K562 (cell line): ENCODE measurements at regions not wholly inside any gene's neighbourhood (a gene's known extent, or its start where the extent isn't known, plus 50 kb on each side); places are given as distances from the start of the nearest gene placed in this dataset.

Experiments used
- ATAC-seq: fragments of 200-7000 bp; cut with Tn5 transposase; 3 replicates; pipeline ENCODE4 v1.9.1; 2020; ENCODE audit warnings: moderate library complexity
- BruUV-seq: library from RNA; stranded (reverse); fragments of 400-500 nt; replicated peaks from 2 replicates; lab custom pipeline; 2021; lab: Mats Ljungman, UMichigan
- CTCF ChIA-PET: fragments of 300-600 bp; formaldehyde crosslinking; extraction: SDS; loops from one replicate; lab custom pipeline; 2021; ENCODE audit warnings: low intra/inter-chr PET ratio; lab: Yijun Ruan, JAX
- POLR2A ChIA-PET: fragments of 300-600, 350-650 bp; sonication (Branson Sonifier 250); formaldehyde crosslinking; extraction: SDS; loops from one replicate; lab custom pipeline; 2021; ENCODE audit warnings: antibody characterized with exemption, inconsistent platforms; lab: Yijun Ruan, JAX
- DNase-seq, 4 experiments: peaks; one replicate each; pipeline versions ENCODE4 v3.0.0 to v3.0.0-alpha.2; 2011 to 2018; ENCODE audit warnings: low spot score in 3 of 4, mixed read lengths in 3 of 4; ENCODE audit errors: extremely low read depth in 1 of 4
- FAIRE-seq: peaks from 2 replicates; lab custom pipeline; 2011; peaks lifted over from hg19 to GRCh38; lab: Jason Lieb, UNC
- H2AFZ ChIP-seq: 2 replicates; pipeline ENCODE4 v1.6.0; 2011; ENCODE audit warnings: low read depth, low read length, control low read depth, inconsistent platforms
- H3K27ac ChIP-seq: fragments of 200-600 bp; 3 replicates; pipeline ENCODE4 v1.8.0; 2011; ENCODE audit warnings: low read depth, mild to moderate bottlenecking, control low read depth, inconsistent platforms, low read length, moderate library complexity, mixed read lengths; ENCODE audit errors: extremely low read depth
- H3K27me3 ChIP-seq, 2 experiments: fragments of 300-600 bp in 1 of 2; 2 replicates in 1 of 2; 3 replicates in 1 of 2; pipeline versions ENCODE4 v1.6.0 to v1.8.0; 2011; ENCODE audit warnings: inconsistent platforms in 2 of 2, low read length in 2 of 2, mild to moderate bottlenecking in 1 of 2, mixed read lengths in 1 of 2, moderate library complexity in 1 of 2; ENCODE audit not compliant: control insufficient read depth in 2 of 2, insufficient read depth in 2 of 2
- H3K36me3 ChIP-seq: fragments of 300-600 bp; 3 replicates; pipeline ENCODE4 v1.8.0; 2011; ENCODE audit warnings: mild to moderate bottlenecking, low read length, inconsistent platforms; ENCODE audit not compliant: control insufficient read depth, insufficient read depth
- H3K4me1 ChIP-seq, 2 experiments: fragments of 200-600 bp in 1 of 2; replicated peaks in 1 of 2; 2 replicates in 1 of 2; 3 replicates in 1 of 2; pipeline versions ENCODE4 v1.5.1 to v1.8.0; 2011; ENCODE audit warnings: inconsistent platforms in 2 of 2, low read length in 2 of 2, mild to moderate bottlenecking in 1 of 2, mixed read lengths in 1 of 2, moderate library complexity in 1 of 2; ENCODE audit not compliant: control insufficient read depth in 2 of 2, insufficient read depth in 2 of 2
- H3K4me2 ChIP-seq: 2 replicates; pipeline ENCODE4 v1.6.1; 2011; ENCODE audit warnings: low read length, control low read depth, inconsistent platforms, mixed read lengths; ENCODE audit not compliant: insufficient read depth
- H3K4me3 ChIP-seq: fragments of 200-600 bp; sonication (generic), shearing (Covaris generic); 2 replicates; pipeline ENCODE4 v1.5.1; 2016; ENCODE audit warnings: control low read depth, inconsistent platforms
- H3K79me2 ChIP-seq: fragments of 200-600 bp; 3 replicates; pipeline ENCODE4 v1.8.0; 2011; ENCODE audit warnings: low read length, inconsistent platforms; ENCODE audit not compliant: control insufficient read depth, insufficient read depth
- H3K9ac ChIP-seq, 2 experiments: 2 replicates each; pipeline versions ENCODE4 v1.6.0 to v1.6.1; 2011; ENCODE audit warnings: low read depth in 2 of 2, low read length in 2 of 2, control low read depth in 1 of 2, inconsistent platforms in 1 of 2, mild to moderate bottlenecking in 1 of 2, mixed read lengths in 1 of 2; ENCODE audit not compliant: insufficient read depth in 1 of 2
- H3K9me1 ChIP-seq: one replicate; pipeline ENCODE4 v1.6.0; 2011; ENCODE audit warnings: inconsistent platforms, mild to moderate bottlenecking, low read length, moderate library complexity; ENCODE audit not compliant: control insufficient read depth, insufficient read depth
- H3K9me3 ChIP-seq: replicated peaks from 2 replicates; pipeline ENCODE4 v1.5.1; 2011; ENCODE audit warnings: low read depth, low read length, inconsistent platforms; ENCODE audit not compliant: control insufficient read depth, insufficient read depth
- H4K20me1 ChIP-seq: replicated peaks from 2 replicates; pipeline ENCODE4 v1.6.1; 2011; ENCODE audit warnings: low read length, inconsistent platforms, mixed read lengths; ENCODE audit not compliant: control insufficient read depth, insufficient read depth
- ATF1 ChIP-seq, 2 experiments: fragments of 450-650 bp in 1 of 2; IDR thresholded peaks; 2 replicates each; pipeline ENCODE4 v1.6.1; 2016; ENCODE audit warnings: missing compliant biosample characterization in 1 of 2, missing genetic modification characterization in 1 of 2
- CEBPB ChIP-seq: fragments of 450-650 bp; IDR thresholded peaks from 2 replicates; pipeline ENCODE4 v1.6.1; 2016; ENCODE audit warnings: missing genetic modification characterization, missing compliant biosample characterization
- ESRRA ChIP-seq: fragments of 450-650 bp; IDR thresholded peaks from 2 replicates; pipeline ENCODE4 v1.6.1; 2014; ENCODE audit warnings: low read depth, mild to moderate bottlenecking, moderate library complexity, borderline replicate concordance
- FOXJ2 ChIP-seq: fragments of 200-800 bp; sonication (Bioruptor generic); IDR thresholded peaks from 2 replicates; pipeline ENCODE4 v1.6.1; 2016; ENCODE audit warnings: missing genetic modification characterization, missing compliant biosample characterization
- HMGN3 ChIP-seq: IDR thresholded peaks from 2 replicates; pipeline ENCODE4 v1.6.1; 2011; ENCODE audit warnings: borderline replicate concordance, low read depth, mild to moderate bottlenecking, mixed read lengths, low read length; ENCODE audit not compliant: insufficient read length; ENCODE audit errors: extremely low read depth
- KDM2B ChIP-seq: fragments of 250-450 bp; sonication (Bioruptor Pico); IDR thresholded peaks from 2 replicates; pipeline ENCODE4 v1.8.0; 2021; ENCODE audit warnings: mild to moderate bottlenecking, moderate library complexity
- MTA2 ChIP-seq: fragments of 450-650 bp; IDR thresholded peaks from 2 replicates; pipeline ENCODE4 v1.6.1; 2016; ENCODE audit warnings: low read depth
- PHF8 ChIP-seq: fragments of 200-600 bp; sonication (generic); IDR thresholded peaks from 2 replicates; pipeline ENCODE4 v1.6.1; 2012; ENCODE audit warnings: mixed run types, mild to moderate bottlenecking, inconsistent platforms, low read length, moderate library complexity, borderline replicate concordance
- SMARCC2 ChIP-seq: fragments of 450-650 bp; IDR thresholded peaks from 2 replicates; pipeline ENCODE4 v1.6.1; 2017; ENCODE audit warnings: antibody characterized with exemption, moderate library complexity, mild to moderate bottlenecking, low read depth
- ZNF165 ChIP-seq: fragments of 250-450 bp; sonication (Bioruptor Pico); IDR thresholded peaks from 2 replicates; pipeline ENCODE4 v1.4.0; 2020; ENCODE audit warnings: borderline replicate concordance
- ZNF507 ChIP-seq: conservative IDR thresholded peaks from 2 replicates; pipeline ENCODE4 v1.6.1; 2017; ENCODE audit warnings: missing genetic modification characterization, missing compliant biosample characterization
- WGBS: fragments of 100-300 bp; shearing (Covaris generic); methylation state at CpG from one replicate; pipeline ENCODE4 v1.1.6; 2016; ENCODE audit warnings: low coverage, mixed read lengths; ENCODE audit not compliant: insufficient coverage; ENCODE audit errors: missing lambda C conversion rate; 5-methylcytosine and 5-hydroxymethylcytosine counted together
- in situ Hi-C: fragments of 300-500 bp; cut with MboI; formaldehyde crosslinking; loops from 4 replicates; pipeline ENCODE4 v1.15.0; 2018; ENCODE audit warnings: inconsistent platforms, mixed read lengths
- intact Hi-C: fragments of 100-400 bp; cut with micrococcal nuclease; formaldehyde crosslinking; loops from 2 replicates; pipeline ENCODE4 v1.14.2; 2022
- TF ChIP-seq, protein P1 (sequence below), 2 experiments: fragments of 150-350 bp in 1 of 2; IDR thresholded peaks; 2 replicates each; pipeline ENCODE4 v1.6.1; 2012 to 2016; ENCODE audit warnings: low read depth in 2 of 2, low read length in 2 of 2, mild to moderate bottlenecking in 1 of 2, moderate library complexity in 1 of 2

DNA sequence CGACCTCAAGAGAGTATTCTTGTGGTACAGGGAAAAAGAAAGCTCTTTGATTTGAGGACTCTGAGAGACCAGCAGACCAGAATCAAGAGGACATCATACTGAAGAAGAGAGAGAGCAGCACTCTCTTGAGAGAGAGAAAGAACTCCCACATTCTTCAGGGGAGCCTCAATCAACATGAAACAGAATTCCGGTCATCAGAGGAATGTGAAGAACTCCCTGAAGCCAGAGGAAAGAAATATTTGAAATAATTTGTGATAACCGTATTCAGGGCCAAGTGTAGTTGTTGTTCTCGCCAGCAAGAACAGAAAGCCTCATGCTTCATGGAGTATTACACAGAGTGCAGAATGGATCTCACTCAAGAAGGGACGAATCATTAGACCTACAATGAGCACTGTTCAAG, 363.8 kb upstream of the TMEM132C start:
- 2% methylated on average over 5 of the region's 5 CpGs for WGBS
- Histone ChIP-seq H3K36me3 (no peaks in the 10 kb centered on the region), H3K4me3 (no peak overlapping the region), H3K9me1 (no peaks in the 10 kb centered on the region), H3K27me3 (no peaks in the 10 kb centered on the region), H3K79me2 (no peaks in the 10 kb centered on the region), H4K20me1 (no peaks in the 10 kb centered on the region), H3K9me3 (no peaks in the 10 kb centered on the region), H3K9ac (no peak overlapping the region), H2AFZ (no peak overlapping the region), H3K4me2 (no peak overlapping the region), H3K4me1 (no peaks in the 10 kb centered on the region), H3K27ac (no peak overlapping the region)
- FAIRE-seq (no peak), DNase-seq (no peak), ATAC-seq (no peak)
- in situ Hi-C loops (no loop called here), intact Hi-C loops (no loop called here)
- CTCF ChIA-PET: no interaction called here
- BruUV-seq: no TSS peak
- no peak for TF ChIP-seq HMGN3
- TF ChIP-seq ZNF165: no peak
- TF ChIP-seq MTA2: no peak
- TF ChIP-seq CEBPB: no peak
- no peak for TF ChIP-seq SMARCC2
- no peak for TF ChIP-seq FOXJ2 (tag)
- no peak for TF ChIP-seq ESRRA
- TF ChIP-seq, all 486 proteins: peak for 0
- POLR2A ChIA-PET: no interaction called here

DNA sequence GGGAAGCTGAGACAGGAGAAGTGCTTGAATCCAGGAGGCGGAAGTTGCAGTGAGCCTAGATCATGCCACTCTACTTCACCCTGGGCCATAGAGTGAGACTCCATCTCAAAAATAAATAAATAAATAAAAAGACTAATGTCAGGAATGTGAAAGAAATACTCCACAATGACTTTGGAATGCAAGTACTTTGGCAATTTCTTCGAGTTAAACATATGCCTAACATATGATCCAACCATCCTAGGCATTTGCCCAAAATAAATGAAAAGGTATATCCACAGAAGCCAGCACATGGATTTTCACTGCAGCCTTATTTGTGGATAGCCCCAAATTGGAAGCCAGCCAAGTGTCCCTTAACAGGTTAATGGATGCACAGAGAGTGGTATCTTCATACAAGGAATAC, 357.9 kb upstream of the TMEM132C start:
- no peaks in the 10 kb centered on the region for H3K36me3 ChIP-seq
- no peak overlapping the region for H3K4me3 ChIP-seq
- in situ Hi-C loops (no loop called here), intact Hi-C loops (no loop called here)
- FAIRE-seq: no peak
- no peaks in the 10 kb centered on the region for H3K27me3 ChIP-seq
- no TSS peak for BruUV-seq
- no peak overlapping the region for H3K4me2 ChIP-seq
- no peak overlapping the region for H2AFZ ChIP-seq
- no peak for DNase-seq
- ChIA-PET POLR2A (no interaction called here), CTCF (no interaction called here)
- no peaks in the 10 kb centered on the region for H3K9me1 ChIP-seq
- H4K20me1 ChIP-seq: no peaks in the 10 kb centered on the region
- no peaks in the 10 kb centered on the region for H3K4me1 ChIP-seq
- 7% methylated on average over 2 of the region's 2 CpGs for WGBS
- H3K9me3 ChIP-seq: no peaks in the 10 kb centered on the region
- ATAC-seq: no peak
- no peak overlapping the region for H3K27ac ChIP-seq
- H3K79me2 ChIP-seq: no peaks in the 10 kb centered on the region
- H3K9ac ChIP-seq: no peak overlapping the region
- TF ChIP-seq ZNF507 (tag) (no peak), KDM2B (no peak), ATF1 (CRISPR knock-in tag; IDR thresholded peaks at IDR 0.05) (no peak), ATF1 (tag; IDR thresholded peaks at IDR 0.05) (no peak), PHF8 (no peak)
- TF ChIP-seq, protein P1, sequence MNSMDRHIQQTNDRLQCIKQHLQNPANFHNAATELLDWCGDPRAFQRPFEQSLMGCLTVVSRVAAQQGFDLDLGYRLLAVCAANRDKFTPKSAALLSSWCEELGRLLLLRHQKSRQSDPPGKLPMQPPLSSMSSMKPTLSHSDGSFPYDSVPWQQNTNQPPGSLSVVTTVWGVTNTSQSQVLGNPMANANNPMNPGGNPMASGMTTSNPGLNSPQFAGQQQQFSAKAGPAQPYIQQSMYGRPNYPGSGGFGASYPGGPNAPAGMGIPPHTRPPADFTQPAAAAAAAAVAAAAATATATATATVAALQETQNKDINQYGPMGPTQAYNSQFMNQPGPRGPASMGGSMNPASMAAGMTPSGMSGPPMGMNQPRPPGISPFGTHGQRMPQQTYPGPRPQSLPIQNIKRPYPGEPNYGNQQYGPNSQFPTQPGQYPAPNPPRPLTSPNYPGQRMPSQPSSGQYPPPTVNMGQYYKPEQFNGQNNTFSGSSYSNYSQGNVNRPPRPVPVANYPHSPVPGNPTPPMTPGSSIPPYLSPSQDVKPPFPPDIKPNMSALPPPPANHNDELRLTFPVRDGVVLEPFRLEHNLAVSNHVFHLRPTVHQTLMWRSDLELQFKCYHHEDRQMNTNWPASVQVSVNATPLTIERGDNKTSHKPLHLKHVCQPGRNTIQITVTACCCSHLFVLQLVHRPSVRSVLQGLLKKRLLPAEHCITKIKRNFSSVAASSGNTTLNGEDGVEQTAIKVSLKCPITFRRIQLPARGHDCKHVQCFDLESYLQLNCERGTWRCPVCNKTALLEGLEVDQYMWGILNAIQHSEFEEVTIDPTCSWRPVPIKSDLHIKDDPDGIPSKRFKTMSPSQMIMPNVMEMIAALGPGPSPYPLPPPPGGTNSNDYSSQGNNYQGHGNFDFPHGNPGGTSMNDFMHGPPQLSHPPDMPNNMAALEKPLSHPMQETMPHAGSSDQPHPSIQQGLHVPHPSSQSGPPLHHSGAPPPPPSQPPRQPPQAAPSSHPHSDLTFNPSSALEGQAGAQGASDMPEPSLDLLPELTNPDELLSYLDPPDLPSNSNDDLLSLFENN (IDR thresholded peaks at IDR 0.05; ENCODE audit: low read depth in 2 of 2, low read length in 2 of 2): no peak
